ENCODE measurements at regions not wholly inside any gene's neighbourhood (a gene's known extent, or its start where the extent isn't known, plus 50 kb on each side); places are given as distances from the start of the nearest gene placed in this dataset.

DNA sequence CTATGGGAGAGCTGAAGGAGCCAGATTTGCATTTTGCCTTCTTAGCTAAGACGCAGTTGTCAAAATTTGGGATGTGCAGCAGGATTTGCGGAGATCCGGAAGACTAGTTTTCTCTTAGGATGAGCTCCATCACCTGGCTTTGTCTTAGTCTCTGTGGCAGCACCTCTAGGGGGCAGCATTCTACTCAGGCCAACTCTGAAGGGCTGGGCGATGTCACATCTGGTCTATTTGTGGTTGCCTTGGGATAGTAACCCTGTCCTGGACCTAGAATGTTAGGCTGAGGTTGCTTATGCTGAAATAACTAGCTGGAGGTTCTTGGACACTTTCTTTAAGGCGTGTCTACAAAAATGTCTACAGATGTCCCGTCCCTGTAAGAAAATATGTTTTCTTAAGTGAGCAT, 116.2 kb downstream of the FAT3 start:
- Histone ChIP-seq H3K9ac (no peak overlapping the region), H3K27me3 (ENCODE audit: insufficient read depth, low read depth) (no peaks in the 10 kb centered on the region), H3K79me2 (ENCODE audit: insufficient read depth, low read depth) (no peaks in the 10 kb centered on the region), H3K36me3 (ENCODE audit: insufficient read depth) (no peaks in the 10 kb centered on the region), H3K4me2 (no peak overlapping the region), H3K4me3 (IDR thresholded peaks at IDR 0.05; ENCODE audit: insufficient read depth, low read depth, low read length) (no peak overlapping the region), H3K4me1 (ENCODE audit: low read depth, poor library complexity, severe bottlenecking) (no peaks in the 10 kb centered on the region), H2AFZ (ENCODE audit: low read depth) (no peak overlapping the region), H4K20me1 (ENCODE audit: insufficient read depth) (no peaks in the 10 kb centered on the region), H3K27ac (no peak overlapping the region)
- TF ChIP-seq, protein P1, sequence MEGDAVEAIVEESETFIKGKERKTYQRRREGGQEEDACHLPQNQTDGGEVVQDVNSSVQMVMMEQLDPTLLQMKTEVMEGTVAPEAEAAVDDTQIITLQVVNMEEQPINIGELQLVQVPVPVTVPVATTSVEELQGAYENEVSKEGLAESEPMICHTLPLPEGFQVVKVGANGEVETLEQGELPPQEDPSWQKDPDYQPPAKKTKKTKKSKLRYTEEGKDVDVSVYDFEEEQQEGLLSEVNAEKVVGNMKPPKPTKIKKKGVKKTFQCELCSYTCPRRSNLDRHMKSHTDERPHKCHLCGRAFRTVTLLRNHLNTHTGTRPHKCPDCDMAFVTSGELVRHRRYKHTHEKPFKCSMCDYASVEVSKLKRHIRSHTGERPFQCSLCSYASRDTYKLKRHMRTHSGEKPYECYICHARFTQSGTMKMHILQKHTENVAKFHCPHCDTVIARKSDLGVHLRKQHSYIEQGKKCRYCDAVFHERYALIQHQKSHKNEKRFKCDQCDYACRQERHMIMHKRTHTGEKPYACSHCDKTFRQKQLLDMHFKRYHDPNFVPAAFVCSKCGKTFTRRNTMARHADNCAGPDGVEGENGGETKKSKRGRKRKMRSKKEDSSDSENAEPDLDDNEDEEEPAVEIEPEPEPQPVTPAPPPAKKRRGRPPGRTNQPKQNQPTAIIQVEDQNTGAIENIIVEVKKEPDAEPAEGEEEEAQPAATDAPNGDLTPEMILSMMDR (conservative IDR thresholded peaks at IDR 0.05; ENCODE audit: low read depth, low read length) = peak; percentile 34; the same call in 1 of the 2 replicates

DNA sequence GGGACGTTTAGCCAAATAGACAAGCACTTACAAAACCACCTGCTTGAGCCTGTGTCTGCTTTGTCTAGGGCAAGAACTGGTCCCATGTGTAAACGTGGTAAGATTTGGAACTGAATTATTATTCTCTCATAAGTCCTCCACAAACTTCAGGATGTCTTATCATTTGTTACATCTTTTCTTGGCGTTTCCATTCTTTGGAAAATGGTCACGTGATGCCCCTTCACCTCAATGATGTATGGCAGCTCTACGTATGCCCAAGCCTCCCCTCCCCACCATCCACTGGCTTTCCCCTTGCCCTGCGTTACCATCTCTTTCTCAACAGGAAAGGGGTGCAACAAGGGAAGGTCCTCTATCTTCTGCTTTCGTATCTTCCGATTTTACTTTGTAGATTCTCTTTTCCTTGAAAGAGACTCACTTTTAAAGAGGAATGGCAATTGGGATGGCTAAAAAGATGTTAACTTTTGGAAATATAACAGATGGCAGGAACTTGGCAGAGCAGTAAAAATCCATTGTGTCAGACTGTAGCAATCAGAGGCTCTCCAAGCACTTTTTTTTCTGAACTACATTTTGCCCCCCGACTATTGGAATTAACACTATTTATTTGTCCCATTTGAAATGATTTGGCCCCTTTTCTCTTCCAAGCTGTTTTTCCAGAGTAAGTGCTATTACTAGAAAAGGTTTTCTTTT, 117.6 kb downstream of the FAT3 start:
- Histone ChIP-seq H3K36me3 (ENCODE audit: insufficient read depth) (no peaks in the 10 kb centered on the region), H3K4me3 (IDR thresholded peaks at IDR 0.05; ENCODE audit: insufficient read depth, low read depth, low read length) (no peak overlapping the region), H3K9ac (no peak overlapping the region), H3K4me2 (no peak overlapping the region), H3K27ac (no peak overlapping the region), H3K27me3 (ENCODE audit: insufficient read depth, low read depth) (no peaks in the 10 kb centered on the region), H4K20me1 (ENCODE audit: insufficient read depth) (no peaks in the 10 kb centered on the region), H3K4me1 (ENCODE audit: low read depth, poor library complexity, severe bottlenecking) (no peaks in the 10 kb centered on the region), H2AFZ (ENCODE audit: low read depth) (no peak overlapping the region), H3K79me2 (ENCODE audit: insufficient read depth, low read depth) (no peaks in the 10 kb centered on the region)
- TF ChIP-seq, protein P1 (conservative IDR thresholded peaks at IDR 0.05; ENCODE audit: low read depth, low read length) = no peak

DNA sequence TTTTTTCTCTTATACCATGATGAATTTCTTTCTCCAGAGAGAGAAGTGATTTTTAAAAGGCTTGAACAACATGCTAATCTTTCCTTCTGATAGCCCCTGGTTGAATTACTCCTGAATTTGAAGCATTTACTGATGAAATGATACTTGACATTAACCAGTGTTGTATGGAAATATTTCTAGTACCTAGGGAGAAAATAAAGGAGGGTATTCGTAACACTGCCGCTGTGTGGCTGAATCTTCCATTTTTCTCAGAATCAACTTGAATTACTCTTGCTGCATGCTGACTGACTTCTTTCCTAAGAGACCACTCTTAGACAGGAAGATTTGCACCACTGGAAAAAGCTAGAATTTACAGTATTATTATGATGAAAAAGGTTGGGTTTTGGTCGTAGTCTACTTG, 118.3 kb downstream of the FAT3 start:
- Histone ChIP-seq H3K9ac (no peak overlapping the region), H3K27me3 (ENCODE audit: insufficient read depth, low read depth) (no peaks in the 10 kb centered on the region), H3K4me3 (IDR thresholded peaks at IDR 0.05; ENCODE audit: insufficient read depth, low read depth, low read length) (no peak overlapping the region), H3K27ac (no peak overlapping the region), H3K4me1 (ENCODE audit: low read depth, poor library complexity, severe bottlenecking) (no peaks in the 10 kb centered on the region), H4K20me1 (ENCODE audit: insufficient read depth) (no peaks in the 10 kb centered on the region), H2AFZ (ENCODE audit: low read depth) (no peak overlapping the region), H3K79me2 (ENCODE audit: insufficient read depth, low read depth) (no peaks in the 10 kb centered on the region), H3K4me2 (no peak overlapping the region), H3K36me3 (ENCODE audit: insufficient read depth) (no peaks in the 10 kb centered on the region)
- TF ChIP-seq, protein P1 (conservative IDR thresholded peaks at IDR 0.05; ENCODE audit: low read depth, low read length) = no peak

DNA sequence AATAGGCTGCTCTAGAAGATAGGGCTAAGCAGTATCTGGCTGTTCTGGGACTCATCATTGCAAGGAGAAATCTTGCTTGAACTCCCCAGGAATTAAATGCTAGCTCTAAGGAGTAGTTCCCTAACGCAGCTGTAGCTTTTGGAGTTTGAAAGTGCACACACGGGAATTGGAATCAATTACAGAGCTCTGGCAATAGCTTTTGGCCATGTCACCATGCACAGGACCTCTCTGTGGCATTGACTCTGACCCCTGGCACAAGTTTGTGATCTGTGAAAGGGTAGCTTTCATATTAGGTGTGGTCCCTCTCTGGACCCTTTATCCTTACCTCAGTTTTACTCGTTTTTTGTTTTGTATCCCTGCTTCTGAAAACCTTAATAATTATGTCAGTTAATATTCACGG, 121.6 kb downstream of the FAT3 start:
- Histone ChIP-seq H3K4me2 (no peak overlapping the region), H3K9ac (no peak overlapping the region), H3K79me2 (ENCODE audit: insufficient read depth, low read depth) (no peaks in the 10 kb centered on the region), H4K20me1 (ENCODE audit: insufficient read depth) (no peaks in the 10 kb centered on the region), H3K36me3 (ENCODE audit: insufficient read depth) (no peaks in the 10 kb centered on the region), H3K27me3 (ENCODE audit: insufficient read depth, low read depth) (no peaks in the 10 kb centered on the region), H3K4me3 (IDR thresholded peaks at IDR 0.05; ENCODE audit: insufficient read depth, low read depth, low read length) (no peak overlapping the region), H2AFZ (ENCODE audit: low read depth) (no peak overlapping the region), H3K27ac (no peak overlapping the region), H3K4me1 (ENCODE audit: low read depth, poor library complexity, severe bottlenecking) (no peaks in the 10 kb centered on the region)
- TF ChIP-seq, protein P1 (conservative IDR thresholded peaks at IDR 0.05; ENCODE audit: low read depth, low read length) = no peak
